AG10803 (cell line): ENCODE measurements at regions not wholly inside any gene's neighbourhood (a gene's known extent, or its start where the extent isn't known, plus 50 kb on each side); places are given as distances from the start of the nearest gene placed in this dataset.

Source experiments
- DNase-seq: peaks from one replicate; pipeline ENCODE4 v3.0.0; 2010; ENCODE audit warnings: low read depth
- H3K4me3 ChIP-seq: 2 replicates; pipeline ENCODE4 v1.5.1; 2011; ENCODE audit warnings: mild to moderate bottlenecking, low read length, control low read depth
- CTCF ChIP-seq: conservative IDR thresholded peaks from 2 replicates; pipeline ENCODE4 v1.5.1; 2011; ENCODE audit warnings: mild to moderate bottlenecking, low read length, control low read depth, inconsistent platforms

- no peak for DNase-seq
- H3K4me3 ChIP-seq: no peak overlapping the region
- TF ChIP-seq CTCF: no peak
These were observed 212.7 kb upstream of the MVB12B start for GRCh38 chr9:126113756-126114408.

- no peak for TF ChIP-seq CTCF
- no peak for DNase-seq
- H3K4me3 ChIP-seq: no peak overlapping the region
These were observed 212.2 kb upstream of the MVB12B start for GRCh38 chr9:126114409-126114760.

GRCh38 chr9:126114850-126115460, 211.7 kb upstream of the MVB12B start:
- no peak for DNase-seq
- H3K4me3 ChIP-seq: no peak overlapping the region
- TF ChIP-seq CTCF: no peak

GRCh38 chr9:126116351-126117157, 210.1 kb upstream of the MVB12B start:
- no peak overlapping the region for H3K4me3 ChIP-seq
- DNase-seq: no peak

GRCh38 chr9:126117158-126117425, 209.5 kb upstream of the MVB12B start:
- no peak overlapping the region for H3K4me3 ChIP-seq
- DNase-seq: no peak
- TF ChIP-seq CTCF: no peak

More at GRCh38 chr9:126116351-126117157, 210.1 kb upstream of the MVB12B start:
- TF ChIP-seq CTCF: no peak

GRCh38 chr9:126117631-126118030, 209.0 kb upstream of the MVB12B start:
- H3K4me3 ChIP-seq: no peak overlapping the region
- no peak for DNase-seq
- TF ChIP-seq CTCF: no peak

- DNase-seq: no peak
- H3K4me3 ChIP-seq: no peak overlapping the region
- TF ChIP-seq CTCF: no peak
These were observed 206.9 kb upstream of the MVB12B start for GRCh38 chr9:126119731-126120130.
